Astrocyte of the cerebellum (primary cell): ENCODE measurements at regions not wholly inside any gene's neighbourhood (a gene's known extent, or its start where the extent isn't known, plus 50 kb on each side); places are given as distances from the start of the nearest gene placed in this dataset.

Experiments
- DNase-seq: peaks from one replicate; pipeline ENCODE4 v3.0.0-alpha.2; 2011; ENCODE audit warnings: low read depth
- H3K4me3 ChIP-seq: 2 replicates; pipeline ENCODE4 v1.5.1; 2011; ENCODE audit warnings: mild to moderate bottlenecking, low read depth, low read length, moderate library complexity
- in situ Hi-C: cut with HindIII; loops from 2 replicates; pipeline ENCODE4 v1.10.0; 2017; ENCODE audit warnings: low sequenced_read_pairs
- TF ChIP-seq, protein P1 (sequence below): IDR thresholded peaks from 2 replicates; pipeline ENCODE4 v1.5.1; 2012; ENCODE audit warnings: low read length, low read depth, moderate library complexity, mild to moderate bottlenecking; ENCODE audit errors: missing control alignments

DNA sequence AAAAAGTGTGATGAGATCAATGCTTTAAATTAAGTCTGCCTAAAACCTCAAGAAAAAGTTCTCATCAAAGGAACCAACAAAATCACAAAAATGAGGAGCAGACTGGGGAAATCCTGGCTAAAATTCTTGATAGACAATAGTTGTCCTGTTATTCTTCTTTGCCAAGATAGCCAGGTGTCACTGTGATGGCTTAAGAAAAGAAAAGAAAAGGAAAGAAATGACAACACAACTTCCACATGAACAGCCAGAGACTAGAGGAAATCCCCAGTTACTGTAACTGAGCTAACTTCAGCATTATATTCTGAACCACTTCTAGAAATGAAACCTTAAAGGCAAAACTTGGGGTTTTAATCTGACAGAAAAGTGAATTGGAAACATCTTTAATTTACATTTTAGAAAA is 129.6 kb downstream of the CD24 start:
- no peak for DNase-seq
- TF ChIP-seq, protein P1, sequence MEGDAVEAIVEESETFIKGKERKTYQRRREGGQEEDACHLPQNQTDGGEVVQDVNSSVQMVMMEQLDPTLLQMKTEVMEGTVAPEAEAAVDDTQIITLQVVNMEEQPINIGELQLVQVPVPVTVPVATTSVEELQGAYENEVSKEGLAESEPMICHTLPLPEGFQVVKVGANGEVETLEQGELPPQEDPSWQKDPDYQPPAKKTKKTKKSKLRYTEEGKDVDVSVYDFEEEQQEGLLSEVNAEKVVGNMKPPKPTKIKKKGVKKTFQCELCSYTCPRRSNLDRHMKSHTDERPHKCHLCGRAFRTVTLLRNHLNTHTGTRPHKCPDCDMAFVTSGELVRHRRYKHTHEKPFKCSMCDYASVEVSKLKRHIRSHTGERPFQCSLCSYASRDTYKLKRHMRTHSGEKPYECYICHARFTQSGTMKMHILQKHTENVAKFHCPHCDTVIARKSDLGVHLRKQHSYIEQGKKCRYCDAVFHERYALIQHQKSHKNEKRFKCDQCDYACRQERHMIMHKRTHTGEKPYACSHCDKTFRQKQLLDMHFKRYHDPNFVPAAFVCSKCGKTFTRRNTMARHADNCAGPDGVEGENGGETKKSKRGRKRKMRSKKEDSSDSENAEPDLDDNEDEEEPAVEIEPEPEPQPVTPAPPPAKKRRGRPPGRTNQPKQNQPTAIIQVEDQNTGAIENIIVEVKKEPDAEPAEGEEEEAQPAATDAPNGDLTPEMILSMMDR = no peak
- in situ Hi-C loops = no loop called here
- H3K4me3 ChIP-seq = no peak overlapping the region

DNA sequence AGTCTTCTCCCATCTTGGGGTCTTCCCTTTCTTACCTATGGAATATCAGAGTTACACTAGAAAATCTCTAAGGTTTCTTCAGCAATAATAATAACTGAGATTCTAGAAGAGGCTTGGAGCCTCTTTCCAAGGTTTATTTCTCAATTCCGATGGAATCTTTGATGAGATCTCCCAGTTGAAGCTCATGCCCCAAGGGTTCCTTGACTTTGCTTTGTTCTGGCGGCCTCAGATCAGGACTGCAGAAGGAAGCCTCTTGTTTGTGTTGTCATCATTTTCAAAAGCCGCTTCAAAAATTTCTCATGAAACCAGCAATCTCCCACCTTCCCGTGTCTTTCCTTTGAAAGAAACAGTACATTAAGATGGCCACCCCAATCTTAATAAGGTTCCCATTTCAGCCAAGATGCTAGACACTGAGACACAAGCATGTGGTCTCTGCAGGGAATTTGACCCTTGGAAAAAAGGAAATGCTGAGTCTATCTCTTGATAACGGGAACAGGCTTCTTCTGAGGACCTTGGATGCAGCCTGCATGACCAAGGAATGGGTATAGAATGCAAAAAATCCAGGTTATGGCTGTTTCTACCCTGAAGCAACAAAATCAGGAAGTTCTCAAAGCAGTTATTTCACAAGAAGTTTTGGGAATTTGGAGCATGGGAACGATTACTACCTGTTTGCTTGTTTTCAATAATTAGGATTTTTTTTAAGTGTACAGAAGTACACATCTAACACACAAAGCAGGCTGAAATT is 141.6 kb downstream of the CD24 start:
- no peak overlapping the region for H3K4me3 ChIP-seq
- DNase-seq = no peak
- in situ Hi-C loops = no loop called here
- TF ChIP-seq, protein P1 = no peak

DNA sequence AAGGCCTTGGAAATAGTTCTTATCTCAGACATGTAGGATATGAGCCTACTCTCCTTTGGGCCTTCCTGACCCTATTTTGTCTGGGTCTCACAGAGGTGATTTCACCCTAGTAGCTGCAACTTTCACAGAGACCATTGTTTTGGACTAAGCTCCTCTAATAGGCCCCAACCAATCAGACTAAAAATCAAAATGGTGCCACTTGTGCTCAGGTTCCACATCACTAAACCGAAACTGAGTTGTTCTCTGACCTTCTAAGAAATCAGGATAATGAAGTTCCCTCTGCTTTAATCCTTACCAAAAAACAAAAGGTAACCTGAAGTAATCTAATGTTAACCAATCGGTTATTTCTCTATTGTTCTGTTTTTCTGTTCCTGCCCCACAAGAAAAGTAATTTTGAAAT is 143.6 kb downstream of the CD24 start:
- in situ Hi-C loops = no loop called here
- TF ChIP-seq, protein P1 = no peak
- no peak overlapping the region for H3K4me3 ChIP-seq
- DNase-seq = no peak

DNA sequence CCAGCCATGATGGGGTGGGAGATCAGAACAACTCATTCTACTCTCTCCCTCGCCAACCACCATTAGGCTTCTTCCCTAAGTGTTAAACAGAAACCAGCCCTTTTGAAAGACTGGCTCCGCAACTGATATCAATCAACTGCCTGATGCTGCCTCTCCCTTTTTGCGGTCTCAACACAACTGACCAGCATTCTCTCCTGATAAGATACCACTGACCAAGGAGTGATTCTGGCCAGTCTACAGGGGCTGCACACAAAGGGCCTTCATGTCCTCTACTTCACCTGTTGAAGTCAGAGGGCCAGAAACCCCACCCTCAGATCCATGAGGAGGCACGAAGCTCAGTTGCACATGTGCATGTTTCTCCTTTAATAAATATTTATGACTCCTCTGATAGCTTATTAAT is 145.1 kb downstream of the CD24 start:
- TF ChIP-seq, protein P1 = no peak
- in situ Hi-C loops = no loop called here
- H3K4me3 ChIP-seq = no peak overlapping the region
- DNase-seq = no peak

DNA sequence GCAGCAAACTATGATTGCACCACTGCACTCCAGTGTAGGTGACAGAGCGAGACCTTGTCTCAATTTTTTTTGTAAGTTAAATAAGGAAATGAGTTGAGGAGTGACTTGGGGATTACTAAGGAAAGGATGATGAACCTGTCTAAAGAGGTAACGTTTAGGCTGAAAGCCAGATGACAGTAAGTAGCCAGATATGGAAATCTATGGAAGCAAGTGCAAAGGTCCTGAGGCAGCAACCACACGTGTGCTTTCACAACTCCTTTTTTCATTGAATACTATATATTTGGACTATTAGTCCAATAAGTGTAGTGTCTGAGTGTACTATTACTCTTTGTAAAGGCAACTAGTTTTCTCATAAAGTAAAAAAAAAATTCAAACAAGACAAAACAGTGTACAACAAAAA is 147.4 kb downstream of the CD24 start:
- in situ Hi-C loops = no loop called here
- TF ChIP-seq, protein P1 = no peak

DNA sequence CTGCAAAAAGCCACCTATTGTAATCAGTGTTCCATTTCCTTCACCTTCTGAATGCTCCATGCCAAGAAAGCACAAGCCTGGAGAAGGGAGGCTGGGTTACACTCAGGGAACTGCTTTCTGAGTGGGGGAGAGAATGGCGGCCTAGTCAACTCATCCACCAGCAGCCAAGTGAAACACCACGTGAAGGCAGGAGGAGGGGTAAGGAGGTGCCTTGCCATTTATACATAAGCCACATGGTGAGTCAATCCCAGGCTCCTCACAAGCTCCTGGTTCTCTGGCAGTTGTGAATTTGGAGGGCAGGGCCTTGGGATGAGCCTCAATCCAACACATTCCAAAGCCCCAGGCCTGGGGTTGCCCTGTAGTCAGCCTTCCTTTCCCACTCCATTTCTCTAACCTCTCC is 149.4 kb downstream of the CD24 start:
- in situ Hi-C loops = no loop called here
- DNase-seq = no peak
- no peak overlapping the region for H3K4me3 ChIP-seq
- TF ChIP-seq, protein P1 = no peak

More for the DNA sequence above, 147.4 kb downstream of the CD24 start:
- no peak overlapping the region for H3K4me3 ChIP-seq
- no peak for DNase-seq
